ENCODE measurements at regions not wholly inside any gene's neighbourhood (a gene's known extent, or its start where the extent isn't known, plus 50 kb on each side); places are given as distances from the start of the nearest gene placed in this dataset.
A peak's percentile ranks its signal among the peaks of the same experiment; 100 is the strongest.

- H3K27ac ChIP-seq = peak overlapping the region in 1 of 10 donors; percentile 33
- no peak for DNase-seq
- no peaks in the 10 kb centered on the region for H3K36me3 ChIP-seq
- no peaks in the 10 kb centered on the region for H3K4me1 ChIP-seq
- no peaks in the 10 kb centered on the region for H3K9me3 ChIP-seq
- WGBS, 2 donors = 65 to 70% methylated on average over 4 of the region's 4 CpGs
- intact Hi-C loops (cut with DNase I) = no loop called here
- peaks cover 0 to 21% (median 3%) of the 10 kb centered on the region in 7 donors for H3K27me3 ChIP-seq
- ATAC-seq = peak in 1 of 8 donors; percentile 18
- TF ChIP-seq, protein P1, sequence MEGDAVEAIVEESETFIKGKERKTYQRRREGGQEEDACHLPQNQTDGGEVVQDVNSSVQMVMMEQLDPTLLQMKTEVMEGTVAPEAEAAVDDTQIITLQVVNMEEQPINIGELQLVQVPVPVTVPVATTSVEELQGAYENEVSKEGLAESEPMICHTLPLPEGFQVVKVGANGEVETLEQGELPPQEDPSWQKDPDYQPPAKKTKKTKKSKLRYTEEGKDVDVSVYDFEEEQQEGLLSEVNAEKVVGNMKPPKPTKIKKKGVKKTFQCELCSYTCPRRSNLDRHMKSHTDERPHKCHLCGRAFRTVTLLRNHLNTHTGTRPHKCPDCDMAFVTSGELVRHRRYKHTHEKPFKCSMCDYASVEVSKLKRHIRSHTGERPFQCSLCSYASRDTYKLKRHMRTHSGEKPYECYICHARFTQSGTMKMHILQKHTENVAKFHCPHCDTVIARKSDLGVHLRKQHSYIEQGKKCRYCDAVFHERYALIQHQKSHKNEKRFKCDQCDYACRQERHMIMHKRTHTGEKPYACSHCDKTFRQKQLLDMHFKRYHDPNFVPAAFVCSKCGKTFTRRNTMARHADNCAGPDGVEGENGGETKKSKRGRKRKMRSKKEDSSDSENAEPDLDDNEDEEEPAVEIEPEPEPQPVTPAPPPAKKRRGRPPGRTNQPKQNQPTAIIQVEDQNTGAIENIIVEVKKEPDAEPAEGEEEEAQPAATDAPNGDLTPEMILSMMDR (IDR thresholded peaks at IDR 0.05) = no peak
- no peak overlapping the region for H3K4me3 ChIP-seq
Observed at GRCh38 chr11:32029721-32030120, 61.2 kb upstream of the RCN1 start.

- Histone ChIP-seq H3K27ac (no peak overlapping the region), H3K4me3 (no peak overlapping the region), H3K9me3 (no peaks in the 10 kb centered on the region), H3K36me3 (no peaks in the 10 kb centered on the region), H3K4me1 (no peaks in the 10 kb centered on the region), H3K27me3 (peaks cover 0 to 16% (median 3%) of the 10 kb centered on the region in 7 donors)
- intact Hi-C loops (cut with DNase I) = no loop called here
- 83 to 86% methylated on average over 4 of the region's 4 CpGs for WGBS, 2 donors
- no peak for DNase-seq
- ATAC-seq = no peak
- TF ChIP-seq, protein P1 (IDR thresholded peaks at IDR 0.05) = no peak
Observed at GRCh38 chr11:32028201-32028600, 62.7 kb upstream of the RCN1 start.

GRCh38 chr11:32026766-32027165, 64.1 kb upstream of the RCN1 start:
- no peak overlapping the region for H3K27ac ChIP-seq
- DNase-seq (no peak), ATAC-seq (no peak)
- no peaks in the 10 kb centered on the region for H3K4me1 ChIP-seq
- TF ChIP-seq, protein P1 (IDR thresholded peaks at IDR 0.05) = no peak
- no peak overlapping the region for H3K4me3 ChIP-seq
- WGBS, 2 donors = 72 to 80% methylated on average over 2 of the region's 2 CpGs
- H3K9me3 ChIP-seq = no peaks in the 10 kb centered on the region
- intact Hi-C loops (cut with DNase I) = no loop called here
- H3K36me3 ChIP-seq = no peaks in the 10 kb centered on the region
- peaks cover 0 to 14% (median 7%) of the 10 kb centered on the region in 7 donors for H3K27me3 ChIP-seq

DNA sequence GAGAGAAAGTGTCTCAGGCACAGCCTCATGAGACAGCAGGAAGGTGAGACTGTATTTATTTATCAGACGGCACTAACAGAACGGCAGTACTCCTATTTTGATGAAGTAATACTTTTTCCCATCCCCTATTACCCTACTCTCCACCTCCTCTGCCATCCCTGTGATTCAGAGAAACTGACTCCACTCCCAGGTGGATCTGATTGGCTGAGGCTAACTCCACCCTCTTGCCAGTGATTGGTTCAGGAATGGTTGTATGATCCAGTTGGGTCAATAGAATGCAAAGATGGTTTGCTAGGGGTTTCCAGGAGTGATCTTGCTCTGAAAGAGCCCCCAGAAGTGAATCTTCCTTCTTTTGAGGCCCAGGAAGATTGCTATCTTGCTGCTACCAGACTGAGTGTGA, 65.9 kb upstream of the RCN1 start:
- ATAC-seq = no peak
- no peak overlapping the region for H3K4me3 ChIP-seq
- H3K36me3 ChIP-seq = no peaks in the 10 kb centered on the region
- no peak for DNase-seq
- no peaks in the 10 kb centered on the region for H3K9me3 ChIP-seq
- no peak overlapping the region for H3K27ac ChIP-seq
- WGBS, 2 donors = 91 to 97% methylated on average over 2 of the region's 2 CpGs
- intact Hi-C loops (cut with DNase I) = no loop called here
- H3K27me3 ChIP-seq = peaks cover 0 to 14% (median 7%) of the 10 kb centered on the region in 7 donors
- TF ChIP-seq, protein P1 (IDR thresholded peaks at IDR 0.05) = no peak
- H3K4me1 ChIP-seq = no peaks in the 10 kb centered on the region
